ENCODE measurements at regions not wholly inside any gene's neighbourhood (a gene's known extent, or its start where the extent isn't known, plus 50 kb on each side); places are given as distances from the start of the nearest gene placed in this dataset.

- H4K5ac ChIP-seq (ENCODE audit: insufficient read length, low read depth, low read length), result no peak overlapping the region
- no peak overlapping the region for H4K91ac ChIP-seq (ENCODE audit: insufficient read length, low read depth, low read length)
- H3K4me1 Mint-ChIP-seq, result no peaks in the 10 kb centered on the region
- H3K79me1 ChIP-seq (ENCODE audit: insufficient read depth, low read depth, low read length, poor library complexity, severe bottlenecking), result no peaks in the 10 kb centered on the region
- H3K56ac ChIP-seq (ENCODE audit: insufficient read length, low read depth, low read length), result no peak overlapping the region
- no peak overlapping the region for H2AFZ ChIP-seq (ENCODE audit: low read length)
- H3K14ac ChIP-seq (ENCODE audit: insufficient read depth, low read length), result no peak overlapping the region
- H3K4me2 ChIP-seq (ENCODE audit: insufficient read depth, insufficient read length, low read length), result no peak overlapping the region
- DNase-seq, result no peak
- no peaks in the 10 kb centered on the region for H4K20me1 ChIP-seq (ENCODE audit: control insufficient read depth, insufficient read depth, insufficient read length)
- no peaks in the 10 kb centered on the region for H3K4me1 ChIP-seq (ENCODE audit: insufficient read depth, low read length)
- no peak overlapping the region for H3K23ac ChIP-seq (ENCODE audit: insufficient read length, low read depth, low read length)
- no peak overlapping the region for H2BK12ac ChIP-seq (ENCODE audit: insufficient read length, low read depth, low read length)
- no peak overlapping the region for H3K27ac ChIP-seq (ENCODE audit: insufficient read length, low read depth, low read length)
- no peak overlapping the region for H2BK20ac ChIP-seq (ENCODE audit: low read depth, low read length, poor library complexity, severe bottlenecking)
- no peak overlapping the region for H3K27ac Mint-ChIP-seq
- no peak overlapping the region for H3K4me3 Mint-ChIP-seq
- H3K9ac ChIP-seq (ENCODE audit: extremely low read depth, insufficient read length, low read length), result no peak overlapping the region
- no peak overlapping the region for H2BK5ac ChIP-seq (ENCODE audit: insufficient read length, low read length)
- H3K36me3 Mint-ChIP-seq (ENCODE audit: insufficient read depth in 1 of 3, low read depth in 3 of 3), result no peaks in the 10 kb centered on the region; a peak in 2 of 7 replicates
- no peaks in the 10 kb centered on the region for H3K79me2 ChIP-seq (ENCODE audit: insufficient read depth, low read length)
- H3K27me3 ChIP-seq (ENCODE audit: insufficient read depth, low read length), result no peaks in the 10 kb centered on the region; the same call in 1 of the 2 replicates
- no peaks in the 10 kb centered on the region for H3K23me2 ChIP-seq (ENCODE audit: insufficient read length, low read depth, low read length, poor library complexity, severe bottlenecking)
- no peak overlapping the region for H3T11ph ChIP-seq (ENCODE audit: low read length)
- WGBS (ENCODE audit: extremely low coverage, insufficient read length, low lambda C conversion rate), result no CpG with 5 or more reads among the region's 5 CpGs
- no peak for TF ChIP-seq CTCF (conservative IDR thresholded peaks at IDR 0.05)
- H2BK15ac ChIP-seq (ENCODE audit: low read depth, low read length), result no peak overlapping the region
- H3K27me3 Mint-ChIP-seq (ENCODE audit: low read depth), result peaks cover 2% of the 10 kb centered on the region
- H3K4ac ChIP-seq (ENCODE audit: low read depth, low read length), result no peak overlapping the region
- H4K8ac ChIP-seq (replicated peaks; ENCODE audit: insufficient read length, low read depth, low read length), result no peak overlapping the region
- H2AK5ac ChIP-seq (ENCODE audit: insufficient read length, low read length), result no peak overlapping the region
- no peak overlapping the region for H2BK120ac ChIP-seq (ENCODE audit: low read depth, low read length, poor library complexity, severe bottlenecking)
- H3K18ac ChIP-seq (ENCODE audit: insufficient read length, low read depth, low read length), result no peak overlapping the region
- peaks cover 0 to 3% of the 10 kb centered on the region in 2 experiments; a peak in 3 of 5 replicates for H3K9me3 Mint-ChIP-seq
- H3K9me3 ChIP-seq (ENCODE audit: control insufficient read depth, low read depth, low read length), result no peaks in the 10 kb centered on the region
Measured at GRCh38 chr2:136214307-136215200, 96.6 kb upstream of the CXCR4 start.
